Neural cell (in vitro differentiated cells): ENCODE measurements at regions not wholly inside any gene's neighbourhood (a gene's known extent, or its start where the extent isn't known, plus 50 kb on each side); places are given as distances from the start of the nearest gene placed in this dataset.

Experiments
- H2AFZ ChIP-seq: fragments of 200-600, 300-800 bp; sonication (generic), shearing (Covaris generic); 2 replicates; pipeline ENCODE4 v1.6.0; 2014; ENCODE audit warnings: low read depth, mild to moderate bottlenecking, antibody characterized with exemption, low read length, moderate library complexity
- H3F3A ChIP-seq: fragments of 200-600 bp; shearing (Covaris generic); 2 replicates; pipeline ENCODE4 v1.6.1; 2016; ENCODE audit warnings: mild to moderate bottlenecking, moderate library complexity, mixed read lengths, antibody characterized with exemption, low read length; ENCODE audit not compliant: insufficient read depth, poor library complexity, severe bottlenecking
- H3K27ac ChIP-seq: fragments of 200-600, 300-800 bp; sonication (generic), shearing (Covaris generic); 2 replicates; pipeline ENCODE4 v1.5.1; 2014; ENCODE audit warnings: mild to moderate bottlenecking, low read length, moderate library complexity
- H3K27me3 ChIP-seq: fragments of 300-800, 200-600 bp; sonication (generic), shearing (Covaris generic); 2 replicates; pipeline ENCODE4 v1.6.0; 2014; ENCODE audit warnings: mild to moderate bottlenecking, low read depth, low read length, moderate library complexity; ENCODE audit not compliant: insufficient read depth
- H3K36me3 ChIP-seq: fragments of 300-800, 200-600 bp; sonication (generic), shearing (Covaris generic); 2 replicates; pipeline ENCODE4 v1.5.1; 2014; ENCODE audit warnings: mild to moderate bottlenecking, antibody characterized with exemption, low read length, moderate library complexity; ENCODE audit not compliant: insufficient read depth
- H3K4me2 ChIP-seq: fragments of 300-800, 200-600 bp; sonication (generic), shearing (Covaris generic); 2 replicates; pipeline ENCODE4 v1.6.0; 2014; ENCODE audit warnings: mild to moderate bottlenecking, low read length
- H3K4me3 ChIP-seq: fragments of 300-800, 200-600 bp; sonication (generic), shearing (Covaris generic); 2 replicates; pipeline ENCODE4 v1.5.1; 2014; ENCODE audit warnings: mild to moderate bottlenecking, low read length, moderate library complexity
- H3K79me2 ChIP-seq: fragments of 200-600 bp; shearing (Covaris generic); replicated peaks from 2 replicates; pipeline ENCODE4 v1.6.0; 2014; ENCODE audit warnings: mild to moderate bottlenecking, low read length, moderate library complexity; ENCODE audit not compliant: insufficient read depth
- H3K9ac ChIP-seq: fragments of 300-800, 200-600 bp; sonication (generic), shearing (Covaris generic); 2 replicates; pipeline ENCODE4 v1.6.1; 2016; ENCODE audit warnings: mild to moderate bottlenecking, low read length, mixed read lengths
- H3K9me2 ChIP-seq: fragments of 200-600 bp; shearing (Covaris generic); 2 replicates; pipeline ENCODE4 v1.6.1; 2016; ENCODE audit warnings: mild to moderate bottlenecking, low read length, mixed read lengths; ENCODE audit not compliant: insufficient read depth
- H3K9me3 ChIP-seq: fragments of 200-600, 300-800 bp; sonication (generic), shearing (Covaris generic); 2 replicates; pipeline ENCODE4 v1.6.1; 2016; ENCODE audit warnings: mild to moderate bottlenecking, mixed run types, low read length, moderate library complexity, mixed read lengths
- H4K20me1 ChIP-seq: fragments of 200-600 bp; shearing (Covaris generic); 2 replicates; pipeline ENCODE4 v1.6.1; 2016; ENCODE audit warnings: mild to moderate bottlenecking, mixed run types; ENCODE audit not compliant: insufficient read depth
- CTCF ChIP-seq: fragments of 450-650 bp; IDR thresholded peaks from 2 replicates; pipeline ENCODE4 v1.5.1; 2014; ENCODE audit warnings: antibody characterized with exemption, mild to moderate bottlenecking, moderate library complexity; ENCODE audit not compliant: poor library complexity, severe bottlenecking
- EP300 ChIP-seq: fragments of 450-650 bp; conservative IDR thresholded peaks from 2 replicates; pipeline ENCODE4 v1.6.1; 2014; ENCODE audit warnings: antibody characterized with exemption, mild to moderate bottlenecking, moderate library complexity; ENCODE audit not compliant: poor library complexity, severe bottlenecking
- EZH2 ChIP-seq: fragments of 200-600, 300-800 bp; shearing (Covaris generic), sonication (generic); IDR thresholded peaks from 2 replicates; pipeline ENCODE4 v1.6.1; 2014; ENCODE audit warnings: antibody characterized with exemption, low read length, borderline replicate concordance, mild to moderate bottlenecking; ENCODE audit not compliant: insufficient read depth, poor library complexity, severe bottlenecking
- MXI1 ChIP-seq: fragments of 450-650 bp; conservative IDR thresholded peaks from 2 replicates; pipeline ENCODE4 v1.6.1; 2014; ENCODE audit warnings: antibody characterized with exemption, mild to moderate bottlenecking; ENCODE audit not compliant: poor library complexity, severe bottlenecking
- POLR2AphosphoS5 ChIP-seq: IDR thresholded peaks from 2 replicates; pipeline ENCODE4 v1.6.1; 2012
- RAD21 ChIP-seq: fragments of 450-650 bp; conservative IDR thresholded peaks from 2 replicates; pipeline ENCODE4 v1.6.1; 2014; ENCODE audit warnings: antibody characterized with exemption, mild to moderate bottlenecking, moderate library complexity
- REST ChIP-seq: IDR thresholded peaks from 2 replicates; pipeline ENCODE4 v1.6.1; 2012; ENCODE audit warnings: borderline replicate concordance
- SMC3 ChIP-seq: fragments of 450-650 bp; conservative IDR thresholded peaks from 2 replicates; pipeline ENCODE4 v1.6.1; 2014; ENCODE audit warnings: antibody characterized with exemption, mild to moderate bottlenecking, moderate library complexity; ENCODE audit not compliant: poor library complexity
- TAF1 ChIP-seq: IDR thresholded peaks from 2 replicates; pipeline ENCODE4 v1.6.1; 2012; ENCODE audit warnings: low read depth

- Histone ChIP-seq H3F3A (no peaks in the 10 kb centered on the region), H3K27ac (no peak overlapping the region), H3K36me3 (no peaks in the 10 kb centered on the region), H2AFZ (no peak overlapping the region), H3K4me2 (no peak overlapping the region), H3K9me2 (no peaks in the 10 kb centered on the region), H4K20me1 (no peaks in the 10 kb centered on the region), H3K9me3 (no peaks in the 10 kb centered on the region), H3K4me3 (no peak overlapping the region), H3K9ac (no peak overlapping the region), H3K27me3 (no peaks in the 10 kb centered on the region), H3K79me2 (no peaks in the 10 kb centered on the region)
- no peak for TF ChIP-seq MXI1
- no peak for TF ChIP-seq EP300
- TF ChIP-seq CTCF = no peak
- no peak for TF ChIP-seq TAF1
- no peak for TF ChIP-seq REST
- no peak for TF ChIP-seq EZH2
- TF ChIP-seq RAD21 = no peak
These were observed 197.1 kb downstream of the MEX3B start for GRCh38 chr15:81848701-81849100.

GRCh38 chr15:81843757-81844407 is 201.9 kb downstream of the MEX3B start:
- no peaks in the 10 kb centered on the region for H3K9me3 ChIP-seq
- H3K9ac ChIP-seq = no peak overlapping the region
- TF ChIP-seq REST (no peak), SMC3 (no peak), RAD21 (no peak), CTCF (no peak), EP300 (no peak), POLR2AphosphoS5 (no peak), MXI1 (no peak), TAF1 (no peak), EZH2 (no peak)
- H4K20me1 ChIP-seq = no peaks in the 10 kb centered on the region
- no peaks in the 10 kb centered on the region for H3K36me3 ChIP-seq
- H3K4me2 ChIP-seq = no peak overlapping the region
- H3K4me3 ChIP-seq = no peak overlapping the region
- H3K79me2 ChIP-seq = no peaks in the 10 kb centered on the region
- no peaks in the 10 kb centered on the region for H3F3A ChIP-seq
- no peaks in the 10 kb centered on the region for H3K27me3 ChIP-seq
- no peak overlapping the region for H3K27ac ChIP-seq
- H2AFZ ChIP-seq = no peak overlapping the region
- no peaks in the 10 kb centered on the region for H3K9me2 ChIP-seq
